ENCODE measurements at regions not wholly inside any gene's neighbourhood (a gene's known extent, or its start where the extent isn't known, plus 50 kb on each side); places are given as distances from the start of the nearest gene placed in this dataset.

DNA sequence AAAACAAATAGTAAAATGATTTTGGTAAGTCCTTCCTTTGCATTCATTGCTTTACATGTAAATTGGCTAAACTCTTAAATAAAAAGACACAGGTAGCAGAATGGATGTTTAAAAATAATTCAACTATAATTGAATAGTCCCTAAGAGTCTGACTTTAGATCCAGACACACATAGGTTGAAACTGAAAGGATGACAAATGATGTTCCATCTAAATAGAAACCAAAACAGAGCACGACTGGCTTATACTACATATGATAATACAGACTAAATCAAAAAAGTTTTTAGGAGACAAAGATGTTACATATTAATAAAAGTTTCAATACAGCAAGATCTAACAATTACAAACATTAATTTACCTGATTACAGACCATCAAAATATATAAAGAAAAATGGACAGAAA lies 2055.1 kb upstream of the WWC1 start:
- FAIRE-seq = no peak
- Histone ChIP-seq H3K4me2 (ENCODE audit: control insufficient read depth, insufficient read depth) (no peak overlapping the region), H2AFZ (ENCODE audit: control insufficient read depth, low read depth, low read length) (no peak overlapping the region), H3K79me2 (ENCODE audit: control insufficient read depth, insufficient read depth, low read length) (no peaks in the 10 kb centered on the region), H3K9me3 (replicated peaks; ENCODE audit: control insufficient read depth, insufficient read depth, low read length) (no peaks in the 10 kb centered on the region), H4K20me1 (ENCODE audit: control insufficient read depth, insufficient read depth) (no peaks in the 10 kb centered on the region), H3K4me1 (ENCODE audit: control insufficient read depth, insufficient read depth, low read length) (no peaks in the 10 kb centered on the region), H3K27me3 (replicated peaks in 1 of 2; ENCODE audit: control insufficient read depth in 2 of 2, insufficient read depth in 2 of 2, low read length in 1 of 2) (no peaks in the 10 kb centered on the region), H3K36me3 (ENCODE audit: control insufficient read depth in 2 of 2, insufficient read depth in 2 of 2, low read length in 1 of 2) (no peaks in the 10 kb centered on the region), H3K9ac (ENCODE audit: control insufficient read depth, insufficient read depth, low read length) (no peak overlapping the region), H3K4me3 (no peak overlapping the region), H3K27ac (ENCODE audit: control insufficient read depth, insufficient read depth) (no peak overlapping the region)
- TF ChIP-seq EED (IDR thresholded peaks at IDR 0.05; ENCODE audit: low read depth) (no peak), SMAD5 (IDR thresholded peaks at IDR 0.05; ENCODE audit: low read depth) (no peak), ZNF207 (IDR thresholded peaks at IDR 0.05; ENCODE audit: borderline replicate concordance) (no peak), POLR2AphosphoS5 (IDR thresholded peaks at IDR 0.05; ENCODE audit: low read length) (no peak), ZNF384 (IDR thresholded peaks at IDR 0.05; ENCODE audit: borderline replicate concordance, low read depth, low read length) (no peak), SMC3 (IDR thresholded peaks at IDR 0.05; ENCODE audit: borderline replicate concordance, low read length) (no peak)
- in situ Hi-C loops (cut with MboI) (no loop called here), intact Hi-C loops (cut with micrococcal nuclease; ENCODE audit: unreplicated experiment) (no loop called here)
- WGBS (ENCODE audit: insufficient coverage, insufficient replicate concordance, low lambda C conversion rate, missing lambda C conversion rate) = 0% methylated on average over 1 of the region's 1 CpG
- SMC1A ChIA-PET (ENCODE audit: uncharacterized antibody, unreplicated experiment) = no interaction called here
- peak; percentile 48; the same call in 1 of the 3 replicates for ATAC-seq
- CTCF ChIA-PET = no interaction called here
- RAD21 ChIA-PET (ENCODE audit: unreplicated experiment) = no interaction called here
- POLR2A ChIA-PET = no interaction called here
- DNase-seq (ENCODE audit: low read depth, low spot score) = no peak
- no TSS peak for BruUV-seq (replicated peaks)

DNA sequence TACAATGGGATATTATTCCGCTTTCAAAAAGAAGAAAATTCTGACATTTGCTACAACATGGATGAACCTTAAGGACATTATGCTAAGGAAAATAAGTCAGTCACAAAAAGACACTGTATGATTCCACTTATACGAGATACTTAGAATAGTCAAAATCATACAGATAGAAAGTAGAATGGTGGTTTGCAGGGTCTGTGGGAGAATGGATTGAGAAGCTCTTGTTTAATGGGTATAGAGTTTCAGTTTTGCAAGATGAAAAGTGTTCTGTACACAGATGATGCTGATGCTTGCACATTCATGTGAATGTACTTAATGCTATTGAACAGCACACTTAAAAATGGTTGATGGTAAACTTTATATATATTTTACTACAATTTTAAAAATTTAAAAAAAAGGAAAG lies 2050.7 kb upstream of the WWC1 start:
- Histone ChIP-seq H3K4me3 (no peak overlapping the region), H3K9ac (ENCODE audit: control insufficient read depth, insufficient read depth, low read length) (no peak overlapping the region), H3K27me3 (replicated peaks in 1 of 2; ENCODE audit: control insufficient read depth in 2 of 2, insufficient read depth in 2 of 2, low read length in 1 of 2) (no peaks in the 10 kb centered on the region), H3K79me2 (ENCODE audit: control insufficient read depth, insufficient read depth, low read length) (no peaks in the 10 kb centered on the region), H3K4me1 (ENCODE audit: control insufficient read depth, insufficient read depth, low read length) (no peaks in the 10 kb centered on the region), H3K9me3 (replicated peaks; ENCODE audit: control insufficient read depth, insufficient read depth, low read length) (no peaks in the 10 kb centered on the region), H3K36me3 (ENCODE audit: control insufficient read depth in 2 of 2, insufficient read depth in 2 of 2, low read length in 1 of 2) (no peaks in the 10 kb centered on the region), H2AFZ (ENCODE audit: control insufficient read depth, low read depth, low read length) (no peak overlapping the region), H4K20me1 (ENCODE audit: control insufficient read depth, insufficient read depth) (no peaks in the 10 kb centered on the region), H3K4me2 (ENCODE audit: control insufficient read depth, insufficient read depth) (no peak overlapping the region), H3K27ac (ENCODE audit: control insufficient read depth, insufficient read depth) (no peak overlapping the region)
- FAIRE-seq (no peak), ATAC-seq (no peak), DNase-seq (ENCODE audit: low read depth, low spot score) (no peak)
- TF ChIP-seq, protein P1, sequence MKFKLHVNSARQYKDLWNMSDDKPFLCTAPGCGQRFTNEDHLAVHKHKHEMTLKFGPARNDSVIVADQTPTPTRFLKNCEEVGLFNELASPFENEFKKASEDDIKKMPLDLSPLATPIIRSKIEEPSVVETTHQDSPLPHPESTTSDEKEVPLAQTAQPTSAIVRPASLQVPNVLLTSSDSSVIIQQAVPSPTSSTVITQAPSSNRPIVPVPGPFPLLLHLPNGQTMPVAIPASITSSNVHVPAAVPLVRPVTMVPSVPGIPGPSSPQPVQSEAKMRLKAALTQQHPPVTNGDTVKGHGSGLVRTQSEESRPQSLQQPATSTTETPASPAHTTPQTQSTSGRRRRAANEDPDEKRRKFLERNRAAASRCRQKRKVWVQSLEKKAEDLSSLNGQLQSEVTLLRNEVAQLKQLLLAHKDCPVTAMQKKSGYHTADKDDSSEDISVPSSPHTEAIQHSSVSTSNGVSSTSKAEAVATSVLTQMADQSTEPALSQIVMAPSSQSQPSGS (IDR thresholded peaks at IDR 0.05; ENCODE audit: low read length) = no peak
- 25% methylated on average over 2 of the region's 2 CpGs for WGBS (ENCODE audit: insufficient coverage, insufficient replicate concordance, low lambda C conversion rate, missing lambda C conversion rate)
- ChIA-PET SMC1A (ENCODE audit: uncharacterized antibody, unreplicated experiment) (no interaction called here), RAD21 (ENCODE audit: unreplicated experiment) (no interaction called here), POLR2A (no interaction called here), CTCF (no interaction called here)
- intact Hi-C loops (cut with micrococcal nuclease; ENCODE audit: unreplicated experiment) = no loop called here
- no TSS peak for BruUV-seq (replicated peaks)
- in situ Hi-C loops (cut with MboI) = no loop called here

All from GM12878 (cell line).